Left renal pelvis (tissue), 4 donors: ENCODE measurements at regions not wholly inside any gene's neighbourhood (a gene's known extent, or its start where the extent isn't known, plus 50 kb on each side); places are given as distances from the start of the nearest gene placed in this dataset.

Experiments
- DNase-seq, 4 donors: peaks; one replicate each; pipeline ENCODE4 v3.0.0-alpha.2; 2013; ENCODE audit warnings: low read depth in 4 of 4, low spot score in 3 of 4

DNA sequence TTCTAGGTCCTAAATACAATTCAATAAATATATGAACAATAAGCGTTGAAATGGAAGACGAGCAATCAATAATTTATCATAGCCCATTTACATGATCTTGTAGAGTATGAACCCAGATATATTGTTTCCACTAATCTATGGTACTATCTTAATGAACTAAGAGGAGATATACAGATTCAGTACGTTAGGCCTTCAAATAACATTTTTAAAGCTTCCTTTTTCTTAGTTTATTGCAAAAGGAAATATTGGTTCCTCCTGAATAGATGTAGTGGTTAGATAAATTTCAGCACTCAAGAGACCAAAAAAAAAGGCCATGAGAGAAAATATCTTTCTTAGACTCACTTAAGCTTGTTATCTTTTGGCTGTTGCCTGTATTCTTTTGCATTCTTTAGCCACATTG is 147.5 kb upstream of the PITX2 start:
- DNase-seq, result no peak

GRCh38 chr4:110778521-110778920 is 155.6 kb upstream of the PITX2 start:
- no peak for DNase-seq

DNA sequence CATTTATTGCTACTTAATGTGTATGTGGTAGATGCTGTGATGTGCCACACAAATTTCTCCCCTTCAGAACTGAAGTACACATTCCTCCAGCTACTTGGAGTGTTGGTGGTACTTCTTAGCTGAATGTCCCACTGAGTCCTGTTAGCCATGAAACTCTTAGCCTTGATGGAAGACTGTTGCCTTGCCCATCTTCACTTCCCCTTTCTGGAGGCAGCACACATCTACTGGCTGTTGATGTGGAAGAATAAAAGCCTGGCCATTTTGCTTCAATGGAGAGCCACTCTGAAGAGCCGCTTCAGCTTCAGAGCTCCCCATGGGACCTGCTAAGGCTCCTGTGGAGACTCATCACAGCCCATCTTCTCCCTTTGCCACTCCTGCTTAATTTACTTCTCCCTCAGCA is 157.7 kb upstream of the PITX2 start:
- DNase-seq, result no peak

DNA sequence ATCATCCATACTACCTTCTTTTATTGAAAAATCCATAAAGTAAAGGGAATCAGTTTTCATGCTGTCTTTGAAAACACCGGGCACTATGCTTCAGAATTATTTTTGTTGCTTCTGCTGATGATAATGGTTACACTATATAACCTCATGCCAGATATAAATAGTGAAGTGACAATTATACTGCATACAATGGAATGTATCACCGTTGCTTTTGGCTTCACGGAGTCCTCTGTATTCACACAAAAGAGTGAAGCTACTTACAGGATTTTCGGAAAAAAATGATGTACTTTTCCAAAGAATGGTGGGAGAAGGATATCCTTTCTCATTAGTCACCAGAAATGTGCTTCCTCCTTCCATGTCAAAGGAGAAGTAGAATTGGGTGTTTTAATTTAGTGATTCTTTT is 159.1 kb upstream of the PITX2 start:
- no peak for DNase-seq

DNA sequence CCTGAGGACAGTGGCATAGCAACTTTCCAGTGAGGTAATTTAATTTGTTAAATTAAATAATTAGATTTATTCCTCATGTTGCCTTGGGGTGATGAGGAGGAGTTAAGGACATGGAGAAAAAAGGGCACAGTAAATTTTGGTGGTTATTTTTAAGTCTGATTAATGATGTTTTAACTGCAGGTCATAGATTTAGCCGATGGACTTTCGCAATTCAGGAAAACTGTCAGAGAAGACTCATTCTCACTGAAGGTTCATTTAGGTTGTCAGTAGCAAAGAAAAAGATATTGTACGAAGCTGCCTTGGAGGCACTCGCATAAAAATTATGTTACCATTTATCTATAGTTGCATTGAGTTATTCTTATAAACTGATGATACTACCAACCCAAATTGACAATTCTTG is 164.2 kb upstream of the PITX2 start:
- no peak for DNase-seq

DNA sequence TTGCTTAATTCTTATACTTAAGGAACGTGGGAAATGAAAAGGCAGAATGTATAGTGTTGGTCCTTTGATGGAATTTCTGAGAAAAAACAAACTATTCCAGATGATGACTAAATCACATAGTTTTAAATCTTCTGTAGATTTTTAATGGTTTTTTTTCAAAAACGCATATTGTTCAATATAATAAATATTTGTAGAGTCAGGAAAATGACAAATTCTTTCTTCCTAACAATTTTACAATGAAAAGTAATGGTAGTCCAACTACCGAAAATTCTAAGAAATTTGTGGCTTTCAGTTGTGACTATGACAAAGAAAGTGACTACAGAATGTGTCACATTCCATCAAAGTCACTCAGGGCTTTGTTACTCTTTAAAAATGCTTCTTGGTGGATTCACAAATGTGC is 164.8 kb upstream of the PITX2 start:
- DNase-seq, result no peak

- DNase-seq, result no peak
Measured at GRCh38 chr4:110788302-110788701, 165.4 kb upstream of the PITX2 start.

DNA sequence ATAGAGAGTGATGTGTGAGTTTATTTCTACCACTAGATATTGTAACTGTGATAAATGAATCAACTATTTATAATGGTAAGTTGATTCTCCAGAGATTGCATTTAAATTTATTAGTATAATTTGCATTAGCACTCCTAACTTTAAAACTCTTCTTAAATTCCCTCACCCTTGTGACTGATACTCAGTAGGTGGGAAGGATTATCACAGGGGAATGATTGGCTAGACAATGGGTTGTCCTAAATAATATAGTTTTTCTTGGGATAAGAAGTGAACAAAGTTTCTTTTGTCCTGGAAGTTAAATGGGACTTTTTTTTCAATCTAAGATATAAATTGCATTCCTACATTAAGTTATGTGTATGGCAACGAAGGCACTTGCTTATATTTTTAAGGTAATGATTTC is 169.2 kb upstream of the PITX2 start:
- DNase-seq, result no peak

GRCh38 chr4:110793381-110793801 is 170.5 kb upstream of the PITX2 start:
- DNase-seq, result no peak

DNA sequence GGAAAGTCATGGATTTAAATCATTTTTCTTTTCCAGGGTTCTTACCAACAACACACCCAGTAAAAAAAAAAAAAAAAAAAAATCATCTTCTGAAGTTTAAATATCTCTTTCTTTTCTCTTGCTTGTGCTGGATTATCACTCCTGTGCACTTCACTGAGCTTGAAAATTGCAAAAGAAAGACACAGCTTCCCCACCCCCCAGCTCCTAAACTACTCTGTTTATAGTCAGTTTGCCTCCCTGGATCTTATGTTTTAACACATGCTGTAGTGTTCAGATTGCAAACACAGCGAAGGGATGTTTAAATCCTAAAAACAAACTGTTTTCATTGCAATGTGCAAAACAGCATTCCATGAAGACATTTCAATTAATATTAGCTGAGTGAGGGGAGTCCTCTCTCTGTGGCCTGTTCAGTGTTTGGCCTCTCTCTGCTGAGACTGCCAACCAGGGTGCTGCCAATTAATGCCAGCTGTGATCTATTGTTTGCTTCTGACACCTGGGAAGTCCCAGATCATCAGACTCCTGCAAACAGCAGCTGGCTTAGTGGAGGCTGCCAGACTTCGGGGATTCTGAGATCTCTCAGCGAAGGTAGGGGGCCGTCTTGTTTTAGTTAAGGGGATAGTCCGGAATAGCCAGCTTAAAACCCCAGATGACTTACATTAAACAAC is 171.1 kb upstream of the PITX2 start:
- no peak for DNase-seq

- DNase-seq, result no peak
Measured at GRCh38 chr4:110795971-110796370, 173.1 kb upstream of the PITX2 start.

- no peak for DNase-seq
Measured at GRCh38 chr4:110797486-110797885, 174.6 kb upstream of the PITX2 start.

GRCh38 chr4:110798687-110799086 is 175.8 kb upstream of the PITX2 start:
- DNase-seq, result no peak

DNA sequence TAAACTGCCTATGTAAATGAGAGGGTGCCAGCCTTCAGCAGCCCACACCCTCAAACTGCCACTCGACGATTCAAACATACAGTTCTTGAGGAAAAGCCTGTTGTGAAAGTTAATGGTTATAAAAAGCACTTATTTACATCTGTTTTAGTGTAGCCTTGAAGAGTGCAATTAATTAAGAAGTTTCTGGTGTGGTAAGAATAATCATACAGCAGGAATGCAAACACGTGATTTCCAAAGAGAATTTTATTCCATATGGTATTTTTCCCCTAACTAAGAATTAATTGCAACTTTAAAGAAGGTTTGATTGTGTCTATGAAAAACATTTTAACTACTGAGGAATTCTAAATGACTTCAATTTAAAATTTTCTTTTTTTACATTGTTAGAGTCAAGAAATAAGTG is 176.3 kb upstream of the PITX2 start:
- no peak for DNase-seq

DNA sequence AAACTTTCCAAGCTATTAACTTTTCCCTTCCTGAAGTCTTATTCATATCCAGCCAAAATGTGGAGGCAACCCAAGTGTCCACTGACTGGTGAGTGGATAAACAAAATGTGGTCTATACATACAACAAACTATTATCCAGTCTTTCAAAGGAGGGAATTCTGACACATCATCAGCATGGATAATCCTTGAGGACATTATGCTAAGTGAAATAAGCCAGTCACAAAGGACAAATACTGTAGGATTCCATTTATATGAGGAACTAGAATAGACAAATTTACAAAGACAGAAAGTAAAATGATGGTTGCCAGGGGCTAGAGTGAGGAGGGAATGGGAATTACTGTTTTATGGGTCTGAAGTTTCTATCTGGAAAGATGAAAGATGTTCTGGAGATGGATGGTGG is 178.7 kb upstream of the PITX2 start:
- no peak for DNase-seq

GRCh38 chr4:110808351-110808878 is 185.5 kb upstream of the PITX2 start:
- DNase-seq, result no peak

- no peak for DNase-seq
Measured at GRCh38 chr4:110815950-110816349, 193.1 kb upstream of the PITX2 start.

GRCh38 chr4:110816367-110816766 is 193.5 kb upstream of the PITX2 start:
- DNase-seq, result no peak

- no peak for DNase-seq
Measured at GRCh38 chr4:110821186-110821585, 198.3 kb upstream of the PITX2 start.

DNA sequence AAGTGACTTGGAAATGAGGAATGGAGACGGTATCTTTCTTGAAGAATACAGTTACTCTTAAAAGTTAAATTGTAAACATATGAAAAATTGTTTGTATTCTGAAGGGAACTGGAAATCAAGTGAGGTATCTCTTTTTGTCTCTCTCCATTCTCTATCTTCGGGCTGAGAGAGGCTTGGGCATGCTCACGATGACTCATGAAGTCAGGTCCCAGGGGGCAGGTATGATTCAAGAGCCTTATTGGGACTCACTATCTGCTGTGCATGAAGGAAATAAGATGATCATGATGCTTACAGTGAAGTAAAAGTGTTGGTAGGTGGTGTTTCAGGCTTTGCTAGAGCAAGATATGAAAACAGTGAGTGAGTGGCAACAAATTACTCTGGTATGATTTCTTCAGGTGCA is 200.4 kb upstream of the PITX2 start:
- DNase-seq, result no peak

DNA sequence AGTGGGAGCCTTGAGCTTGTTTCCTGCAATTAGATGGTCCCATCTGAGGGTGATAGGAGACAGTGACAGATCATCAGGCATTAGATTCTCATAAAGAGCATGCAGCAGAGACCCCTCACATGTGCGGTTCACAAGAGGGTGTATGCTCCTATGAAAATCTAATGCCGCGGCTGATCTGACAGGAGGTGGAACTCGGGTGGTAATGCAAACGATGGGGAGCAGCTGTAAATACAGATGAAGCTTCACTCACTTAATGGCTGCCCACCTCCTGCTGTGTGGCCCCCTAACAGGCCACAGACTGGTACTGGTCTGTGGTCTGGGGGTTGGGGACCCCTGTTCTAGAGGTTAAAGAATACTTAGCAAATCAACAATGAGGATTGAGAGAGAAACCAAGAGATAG is 201.5 kb upstream of the PITX2 start:
- no peak for DNase-seq

DNA sequence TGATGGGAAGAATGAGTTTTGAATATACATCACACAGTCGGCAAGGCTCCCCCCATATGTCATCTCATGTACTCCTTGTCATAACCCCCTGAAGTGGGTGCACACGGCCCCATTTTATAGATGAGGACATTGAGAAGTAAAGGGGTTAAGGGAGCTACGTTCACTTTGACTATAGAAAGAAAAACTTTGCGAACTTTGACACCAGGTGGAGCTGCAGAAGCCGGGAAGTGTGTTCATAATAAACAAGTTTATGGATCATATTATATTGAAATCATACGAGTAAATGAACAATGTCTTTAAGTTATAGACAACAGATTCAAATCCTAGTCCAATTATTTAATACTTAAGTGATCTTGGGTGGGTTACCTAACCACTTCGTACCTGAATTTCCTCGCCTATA is 203.8 kb upstream of the PITX2 start:
- no peak for DNase-seq

DNA sequence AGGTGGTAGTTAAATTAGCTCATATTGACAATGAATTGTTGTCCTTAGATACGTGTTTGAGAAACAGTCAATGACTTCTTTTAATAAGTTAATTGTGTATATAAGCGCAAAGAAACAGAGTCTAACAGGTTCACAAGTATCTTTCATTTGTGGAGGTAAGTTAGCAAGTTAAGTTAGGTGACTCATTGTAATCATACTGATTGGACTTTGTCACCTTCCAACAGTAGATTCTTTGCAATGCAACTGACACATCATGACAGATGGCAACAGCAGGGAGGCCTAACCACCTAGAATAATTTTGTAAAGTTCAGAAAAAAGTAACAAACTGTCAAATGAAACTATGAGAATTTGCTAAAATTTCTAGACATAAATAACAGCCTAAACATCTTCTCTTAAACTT is 207.6 kb upstream of the PITX2 start:
- DNase-seq, result no peak
